ENCODE measurements at regions not wholly inside any gene's neighbourhood (a gene's known extent, or its start where the extent isn't known, plus 50 kb on each side); places are given as distances from the start of the nearest gene placed in this dataset.

DNA sequence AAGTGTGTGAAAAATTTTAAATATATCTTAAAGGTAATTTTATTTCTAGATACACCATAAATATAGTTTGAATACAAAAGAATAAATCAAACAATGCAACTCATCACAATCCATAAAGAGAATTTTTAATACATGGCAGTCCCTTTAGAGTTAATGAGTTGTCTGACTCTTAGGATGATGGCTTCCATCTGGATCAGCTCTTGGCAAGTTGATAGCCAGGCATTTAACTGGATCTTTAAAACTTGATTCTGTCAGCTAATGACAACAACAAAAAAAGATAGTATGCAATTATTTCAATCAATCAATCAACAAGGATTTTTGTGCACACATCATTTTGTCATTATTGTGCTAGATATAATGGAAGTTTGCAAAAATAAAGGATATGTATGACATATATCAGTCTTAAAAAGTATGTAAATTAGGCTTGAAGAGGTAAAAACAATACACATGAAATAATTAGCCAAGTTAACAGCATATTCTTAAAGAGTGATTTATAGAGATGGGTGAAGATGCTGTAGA is 174.9 kb upstream of the PCDH18 start:
- Histone ChIP-seq H3K27ac (ENCODE audit: low read depth in 2 of 2, low read length in 1 of 2) (no peak overlapping the region), H2AFZ (ENCODE audit: low read depth) (no peak overlapping the region), H3K79me2 (ENCODE audit: insufficient read depth) (no peaks in the 10 kb centered on the region), H3K4me3 (ENCODE audit: low read depth in 2 of 2, low read length in 1 of 2) (no peak overlapping the region), H3K27me3 (ENCODE audit: insufficient read depth) (no peaks in the 10 kb centered on the region), H3K36me3 (replicated peaks in 1 of 2; ENCODE audit: control insufficient read depth in 1 of 2, insufficient read depth in 2 of 2, low read length in 1 of 2) (no peaks in the 10 kb centered on the region), H3K9me3 (no peaks in the 10 kb centered on the region), H3K4me1 (ENCODE audit: control insufficient read depth in 1 of 2, insufficient read depth in 2 of 2, low read depth in 1 of 2, low read length in 1 of 2) (peaks cover 2 to 3% of the 10 kb centered on the region in 2 experiments; a peak in 2 of 4 replicates), H4K20me1 (ENCODE audit: insufficient read depth) (no peaks in the 10 kb centered on the region), H3K4me2 (no peak overlapping the region), H3K9ac (no peak overlapping the region), H3K9me2 (no peaks in the 10 kb centered on the region; the same call in 1 of the 2 replicates), H3F3A (replicated peaks; ENCODE audit: insufficient read depth) (peaks cover 17% of the 10 kb centered on the region)
- CTCF ChIA-PET, result interaction anchor here (1.5 kb wide), 1 partner anchor 13 kb away, joined by 3 read pairs; no protein-coding TSS in a partner anchor
- no peak for DNase-seq
- POLR2A ChIA-PET, result no interaction called here
- TF ChIP-seq FOSL2 (IDR thresholded peaks at IDR 0.05; ENCODE audit: borderline replicate concordance, low read depth) (no peak), POLR2AphosphoS5 (IDR thresholded peaks at IDR 0.05; ENCODE audit: low read depth, low read length) (no peak)

GRCh38 chr4:137705171-137705783 is 173.0 kb upstream of the PCDH18 start:
- no peak overlapping the region for H3K4me3 ChIP-seq (ENCODE audit: low read depth in 2 of 2, low read length in 1 of 2)
- H3K9me3 ChIP-seq, result no peaks in the 10 kb centered on the region
- no peaks in the 10 kb centered on the region; the same call in 1 of the 2 replicates for H3K9me2 ChIP-seq
- no peak for DNase-seq
- no peaks in the 10 kb centered on the region for H3K36me3 ChIP-seq (replicated peaks in 1 of 2; ENCODE audit: control insufficient read depth in 1 of 2, insufficient read depth in 2 of 2, low read length in 1 of 2)
- H4K20me1 ChIP-seq (ENCODE audit: insufficient read depth), result no peaks in the 10 kb centered on the region
- POLR2A ChIA-PET, result no interaction called here
- peak overlapping the region; percentile 9; the same call in 1 of the 2 replicates for H3K4me2 ChIP-seq
- WGBS (ENCODE audit: low lambda C conversion rate), result 8% methylated on average over 3 of the region's 3 CpGs
- H3K9ac ChIP-seq, result no peak overlapping the region
- H3K27me3 ChIP-seq (ENCODE audit: insufficient read depth), result no peaks in the 10 kb centered on the region
- H3F3A ChIP-seq (replicated peaks; ENCODE audit: insufficient read depth), result peaks cover 17% of the 10 kb centered on the region
- H3K4me1 ChIP-seq (ENCODE audit: control insufficient read depth in 1 of 2, insufficient read depth in 2 of 2, low read depth in 1 of 2, low read length in 1 of 2), result peaks cover 2 to 3% of the 10 kb centered on the region in 2 experiments; a peak in 2 of 4 replicates
- H3K79me2 ChIP-seq (ENCODE audit: insufficient read depth), result no peaks in the 10 kb centered on the region
- CTCF ChIA-PET, result no interaction called here
- peak overlapping the region; percentile 73 to 89 for H3K27ac ChIP-seq (ENCODE audit: low read depth in 2 of 2, low read length in 1 of 2)
- peak overlapping the region; percentile 61; the same call in 1 of the 2 replicates for H2AFZ ChIP-seq (ENCODE audit: low read depth)
- TF ChIP-seq RCOR1 (IDR thresholded peaks at IDR 0.05; ENCODE audit: low read length), result no peak
- TF ChIP-seq NFIC (IDR thresholded peaks at IDR 0.05; ENCODE audit: borderline replicate concordance), result peak; percentile 34; the same call in 1 of the 2 replicates
- no peak for TF ChIP-seq SMC3 (IDR thresholded peaks at IDR 0.05; ENCODE audit: low read depth, low read length)
- no peak for TF ChIP-seq GABPA (IDR thresholded peaks at IDR 0.05; ENCODE audit: low read depth)
- TF ChIP-seq USF1 (IDR thresholded peaks at IDR 0.05; ENCODE audit: borderline replicate concordance, low read depth), result no peak
- no peak for TF ChIP-seq FOXJ3 (CRISPR knock-in tag; IDR thresholded peaks at IDR 0.05)
- TF ChIP-seq, protein P1, sequence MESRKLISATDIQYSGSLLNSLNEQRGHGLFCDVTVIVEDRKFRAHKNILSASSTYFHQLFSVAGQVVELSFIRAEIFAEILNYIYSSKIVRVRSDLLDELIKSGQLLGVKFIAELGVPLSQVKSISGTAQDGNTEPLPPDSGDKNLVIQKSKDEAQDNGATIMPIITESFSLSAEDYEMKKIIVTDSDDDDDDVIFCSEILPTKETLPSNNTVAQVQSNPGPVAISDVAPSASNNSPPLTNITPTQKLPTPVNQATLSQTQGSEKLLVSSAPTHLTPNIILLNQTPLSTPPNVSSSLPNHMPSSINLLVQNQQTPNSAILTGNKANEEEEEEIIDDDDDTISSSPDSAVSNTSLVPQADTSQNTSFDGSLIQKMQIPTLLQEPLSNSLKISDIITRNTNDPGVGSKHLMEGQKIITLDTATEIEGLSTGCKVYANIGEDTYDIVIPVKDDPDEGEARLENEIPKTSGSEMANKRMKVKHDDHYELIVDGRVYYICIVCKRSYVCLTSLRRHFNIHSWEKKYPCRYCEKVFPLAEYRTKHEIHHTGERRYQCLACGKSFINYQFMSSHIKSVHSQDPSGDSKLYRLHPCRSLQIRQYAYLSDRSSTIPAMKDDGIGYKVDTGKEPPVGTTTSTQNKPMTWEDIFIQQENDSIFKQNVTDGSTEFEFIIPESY (IDR thresholded peaks at IDR 0.05; ENCODE audit: borderline replicate concordance, low read depth), result no peak
- 0 out of 2 replicates have a peak, but pooled peaks have one; percentile 23 for TF ChIP-seq JUND (IDR thresholded peaks at IDR 0.05)
- no peak for TF ChIP-seq SIN3A (IDR thresholded peaks at IDR 0.05; ENCODE audit: borderline replicate concordance, low read depth, low read length)
- TF ChIP-seq ELF1 (IDR thresholded peaks at IDR 0.05), result no peak
- TF ChIP-seq YY1 (IDR thresholded peaks at IDR 0.05; ENCODE audit: low read depth), result no peak
- TF ChIP-seq EP300 (IDR thresholded peaks at IDR 0.05; ENCODE audit: borderline replicate concordance in 1 of 2, low read depth in 1 of 2, low read length in 1 of 2), result peak in 1 of 2 experiments; percentile 70; a peak in 2 of 4 replicates
- TF ChIP-seq PBX3 (IDR thresholded peaks at IDR 0.05), result peak; percentile 71
- TF ChIP-seq MXI1 (IDR thresholded peaks at IDR 0.05; ENCODE audit: low read depth, low read length), result no peak
- no peak for TF ChIP-seq RFX5 (IDR thresholded peaks at IDR 0.05; ENCODE audit: low read length)
- peak; percentile 88 for TF ChIP-seq TCF12 (IDR thresholded peaks at IDR 0.05)
- no peak for TF ChIP-seq EZH2phosphoT487 (IDR thresholded peaks at IDR 0.05; ENCODE audit: borderline replicate concordance, low read depth)
- no peak for TF ChIP-seq CHD2 (IDR thresholded peaks at IDR 0.05; ENCODE audit: low read length, partially characterized antibody)
- TF ChIP-seq POLR2AphosphoS5 (IDR thresholded peaks at IDR 0.05; ENCODE audit: low read depth, low read length), result 0 out of 2 replicates have a peak, but pooled peaks have one; percentile 34
- no peak for TF ChIP-seq MAX (IDR thresholded peaks at IDR 0.05; ENCODE audit: low read depth)
- peak; percentile 74 for TF ChIP-seq MEF2A (IDR thresholded peaks at IDR 0.05; ENCODE audit: borderline replicate concordance, low read depth)
- TF ChIP-seq, protein P2, sequence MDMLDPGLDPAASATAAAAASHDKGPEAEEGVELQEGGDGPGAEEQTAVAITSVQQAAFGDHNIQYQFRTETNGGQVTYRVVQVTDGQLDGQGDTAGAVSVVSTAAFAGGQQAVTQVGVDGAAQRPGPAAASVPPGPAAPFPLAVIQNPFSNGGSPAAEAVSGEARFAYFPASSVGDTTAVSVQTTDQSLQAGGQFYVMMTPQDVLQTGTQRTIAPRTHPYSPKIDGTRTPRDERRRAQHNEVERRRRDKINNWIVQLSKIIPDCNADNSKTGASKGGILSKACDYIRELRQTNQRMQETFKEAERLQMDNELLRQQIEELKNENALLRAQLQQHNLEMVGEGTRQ (IDR thresholded peaks at IDR 0.05; ENCODE audit: borderline replicate concordance, low read depth, low read length), result no peak
- TF ChIP-seq FOXM1 (IDR thresholded peaks at IDR 0.05; ENCODE audit: low read depth), result no peak
- peak; percentile 7; the same call in 1 of the 2 replicates for TF ChIP-seq FOSL2 (IDR thresholded peaks at IDR 0.05; ENCODE audit: borderline replicate concordance, low read depth)
